Kidney epithelial cell (primary cell): ENCODE measurements at regions not wholly inside any gene's neighbourhood (a gene's known extent, or its start where the extent isn't known, plus 50 kb on each side); places are given as distances from the start of the nearest gene placed in this dataset.

Experiments
- DNase-seq: peaks from one replicate; pipeline ENCODE4 v3.0.0-alpha.2; 2010; ENCODE audit warnings: low read depth
- H3K27me3 ChIP-seq: 2 replicates; pipeline ENCODE4 v1.6.0; 2011; ENCODE audit warnings: low read length; ENCODE audit not compliant: control insufficient read depth, insufficient read depth
- H3K36me3 ChIP-seq: 2 replicates; pipeline ENCODE4 v1.5.1; 2011; ENCODE audit warnings: low read length; ENCODE audit not compliant: control insufficient read depth, insufficient read depth
- H3K4me3 ChIP-seq: 2 replicates; pipeline ENCODE4 v1.5.1; 2011; ENCODE audit warnings: low read depth, mild to moderate bottlenecking, control low read depth, low read length
- TF ChIP-seq, protein P1 (sequence below): IDR thresholded peaks from 2 replicates; pipeline ENCODE4 v1.5.1; 2011; ENCODE audit warnings: mild to moderate bottlenecking, moderate library complexity, low read length, control low read depth, inconsistent platforms; ENCODE audit not compliant: insufficient read depth, poor library complexity, severe bottlenecking

DNA sequence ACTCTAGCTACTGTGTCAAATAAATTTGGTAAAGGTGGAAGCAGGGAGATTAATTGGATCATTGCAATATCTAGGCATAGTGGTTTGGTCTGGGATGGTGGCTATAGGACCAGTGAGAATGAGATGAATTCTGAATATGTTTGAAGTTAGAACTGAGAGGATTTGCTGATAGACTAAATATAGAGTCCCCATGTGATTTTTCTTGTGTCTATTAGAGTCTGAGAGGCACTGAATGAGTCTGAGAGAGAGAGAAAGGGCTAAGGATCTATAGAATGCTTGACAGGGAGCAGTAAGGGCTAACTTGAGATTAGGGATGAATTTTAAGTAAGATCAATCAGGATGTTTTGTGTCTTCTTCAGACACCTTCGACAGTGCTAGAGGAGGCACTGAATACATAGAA lies 77.9 kb upstream of the CHL1 start:
- no peak for DNase-seq
- TF ChIP-seq, protein P1, sequence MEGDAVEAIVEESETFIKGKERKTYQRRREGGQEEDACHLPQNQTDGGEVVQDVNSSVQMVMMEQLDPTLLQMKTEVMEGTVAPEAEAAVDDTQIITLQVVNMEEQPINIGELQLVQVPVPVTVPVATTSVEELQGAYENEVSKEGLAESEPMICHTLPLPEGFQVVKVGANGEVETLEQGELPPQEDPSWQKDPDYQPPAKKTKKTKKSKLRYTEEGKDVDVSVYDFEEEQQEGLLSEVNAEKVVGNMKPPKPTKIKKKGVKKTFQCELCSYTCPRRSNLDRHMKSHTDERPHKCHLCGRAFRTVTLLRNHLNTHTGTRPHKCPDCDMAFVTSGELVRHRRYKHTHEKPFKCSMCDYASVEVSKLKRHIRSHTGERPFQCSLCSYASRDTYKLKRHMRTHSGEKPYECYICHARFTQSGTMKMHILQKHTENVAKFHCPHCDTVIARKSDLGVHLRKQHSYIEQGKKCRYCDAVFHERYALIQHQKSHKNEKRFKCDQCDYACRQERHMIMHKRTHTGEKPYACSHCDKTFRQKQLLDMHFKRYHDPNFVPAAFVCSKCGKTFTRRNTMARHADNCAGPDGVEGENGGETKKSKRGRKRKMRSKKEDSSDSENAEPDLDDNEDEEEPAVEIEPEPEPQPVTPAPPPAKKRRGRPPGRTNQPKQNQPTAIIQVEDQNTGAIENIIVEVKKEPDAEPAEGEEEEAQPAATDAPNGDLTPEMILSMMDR, result no peak
- Histone ChIP-seq H3K36me3 (no peaks in the 10 kb centered on the region), H3K4me3 (no peak overlapping the region), H3K27me3 (no peaks in the 10 kb centered on the region)

DNA sequence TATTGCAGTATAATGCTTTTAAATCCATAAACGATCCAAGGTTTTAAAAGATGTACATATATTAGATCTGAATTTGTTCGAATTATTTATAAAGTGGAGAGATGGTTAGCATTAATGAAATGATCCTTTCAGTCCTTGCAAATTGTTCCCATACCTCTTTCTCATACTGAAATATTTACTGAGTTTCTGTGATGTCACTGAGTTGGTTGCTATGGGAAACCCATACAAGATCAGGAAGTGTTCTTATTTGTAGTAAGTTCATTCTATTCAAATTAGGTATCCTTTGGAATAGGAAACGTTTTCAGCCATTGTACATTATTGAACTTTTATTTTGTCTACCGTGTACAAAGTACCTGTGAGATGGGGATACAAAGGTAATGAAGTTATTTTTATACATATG lies 73.2 kb upstream of the CHL1 start:
- DNase-seq, result no peak
- Histone ChIP-seq H3K4me3 (no peak overlapping the region), H3K36me3 (no peaks in the 10 kb centered on the region), H3K27me3 (no peaks in the 10 kb centered on the region)
- TF ChIP-seq, protein P1, result no peak

DNA sequence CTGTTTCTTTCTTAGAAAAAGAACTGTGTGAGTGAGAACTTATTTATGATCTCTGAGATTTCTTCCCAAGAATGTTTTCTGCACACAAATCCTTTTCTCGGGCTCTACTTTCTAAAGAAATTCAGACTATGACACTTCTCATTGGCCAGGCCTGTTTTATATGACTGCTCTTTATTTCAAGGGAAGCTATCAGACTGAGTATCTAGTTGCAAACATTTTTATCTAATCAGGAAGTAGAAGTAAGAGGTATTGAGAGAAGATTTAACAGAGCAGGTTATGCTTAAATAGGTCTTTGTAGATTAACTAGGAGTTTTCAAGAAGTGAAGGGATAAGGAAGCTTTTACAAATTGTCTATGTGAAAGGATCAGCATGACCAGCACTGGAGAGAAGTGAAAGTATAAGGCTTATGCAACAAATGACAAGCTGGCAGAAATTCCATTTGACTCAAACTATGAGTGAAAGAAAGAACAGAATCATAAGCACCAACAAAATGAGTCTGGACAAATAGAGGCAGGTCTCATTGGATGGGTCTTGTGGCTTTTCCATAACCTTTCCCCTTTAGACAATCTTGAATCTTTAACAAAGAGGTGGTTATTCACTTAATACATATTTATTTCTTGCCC lies 71.9 kb upstream of the CHL1 start:
- Histone ChIP-seq H3K4me3 (no peak overlapping the region), H3K27me3 (no peaks in the 10 kb centered on the region), H3K36me3 (no peaks in the 10 kb centered on the region)
- DNase-seq, result no peak
- TF ChIP-seq, protein P1, result no peak

DNA sequence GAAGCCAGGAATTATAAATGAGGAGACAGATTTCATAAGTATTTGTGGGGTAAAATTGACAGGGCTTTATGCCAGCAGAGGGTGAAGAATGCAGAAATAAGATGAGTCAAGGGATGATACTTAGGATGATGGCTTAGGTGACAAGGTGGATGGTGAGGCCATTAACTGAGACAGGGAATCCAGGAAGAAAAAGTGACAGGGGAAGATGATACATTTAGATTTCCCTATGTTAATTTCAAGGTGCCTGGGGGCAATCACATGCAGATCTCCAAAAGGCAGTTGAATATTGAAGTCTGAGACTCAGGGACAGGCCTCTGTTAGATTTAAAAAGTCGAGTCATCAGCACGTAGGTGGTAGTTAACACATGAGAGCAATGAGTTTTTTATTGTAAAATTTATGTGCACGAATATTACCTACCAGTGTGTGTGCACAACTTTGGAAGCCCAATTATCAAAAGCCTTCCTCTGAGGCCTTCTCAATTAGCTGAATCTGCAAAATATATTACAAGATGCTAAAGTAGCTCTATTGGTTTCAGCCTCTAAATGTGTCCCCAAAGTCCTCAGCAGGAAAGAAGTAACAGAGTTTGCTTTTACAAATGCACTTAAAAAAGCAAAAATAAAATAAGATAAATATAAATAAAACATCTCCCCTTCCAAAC lies 67.9 kb upstream of the CHL1 start:
- Histone ChIP-seq H3K4me3 (no peak overlapping the region), H3K36me3 (no peaks in the 10 kb centered on the region)

DNA sequence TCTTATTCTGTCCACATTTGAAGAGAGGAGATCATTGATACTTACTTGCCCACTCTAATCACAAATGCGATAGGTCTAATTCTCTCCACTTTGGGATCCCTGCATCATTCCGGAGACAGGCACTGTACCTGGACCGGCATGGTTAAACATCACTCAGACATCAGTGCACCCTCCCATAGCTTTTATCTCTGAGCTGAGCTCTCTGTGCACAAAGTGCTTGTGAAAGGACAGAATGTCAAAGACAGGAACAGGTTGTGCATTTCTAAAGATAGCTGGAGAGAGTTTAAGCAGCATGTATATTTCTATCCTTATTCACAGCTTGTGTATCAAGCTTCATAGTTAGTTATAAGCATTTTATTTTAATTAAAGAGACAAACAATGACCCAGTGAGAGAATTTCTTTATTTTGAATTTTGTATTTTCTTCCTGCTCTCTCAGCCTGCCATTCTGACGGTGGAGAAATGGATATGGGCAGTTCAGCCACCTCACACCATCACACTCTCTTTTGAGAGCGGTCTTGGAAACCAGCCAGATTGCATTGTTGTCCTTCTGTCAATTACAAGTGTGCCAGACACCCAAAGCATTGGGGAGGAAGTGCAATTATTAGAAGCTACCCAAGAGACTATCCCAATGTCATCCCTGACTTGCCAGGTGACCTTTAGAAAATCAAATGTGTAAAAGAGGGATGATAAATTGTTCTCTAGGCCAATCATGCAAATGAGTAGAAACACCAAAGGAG lies 65.2 kb upstream of the CHL1 start:
- Histone ChIP-seq H3K36me3 (no peaks in the 10 kb centered on the region), H3K27me3 (no peaks in the 10 kb centered on the region), H3K4me3 (no peak overlapping the region)
- TF ChIP-seq, protein P1, result no peak
- no peak for DNase-seq

More for the DNA sequence above, 67.9 kb upstream of the CHL1 start:
- TF ChIP-seq, protein P1, result no peak
- no peak for DNase-seq
- H3K27me3 ChIP-seq, result no peaks in the 10 kb centered on the region

DNA sequence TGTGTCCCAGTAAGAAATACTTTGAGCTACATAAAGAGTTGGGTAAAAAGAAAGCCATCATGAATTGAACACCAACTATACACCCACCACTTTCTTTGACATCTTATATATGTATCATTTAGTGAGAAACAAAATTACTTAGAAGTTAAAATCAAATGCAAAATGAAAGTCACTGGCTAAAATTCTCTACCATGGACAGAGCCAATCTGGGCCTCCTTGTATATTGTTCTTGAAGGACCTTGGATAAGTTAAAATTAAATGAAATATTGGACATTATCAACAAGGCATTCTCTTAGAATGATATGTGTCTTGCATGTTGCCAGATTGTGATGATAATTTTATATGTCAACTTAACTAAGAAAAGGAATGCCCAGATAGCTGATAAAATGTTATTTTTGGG lies 64.2 kb upstream of the CHL1 start:
- TF ChIP-seq, protein P1, result no peak
- no peak for DNase-seq
- no peak overlapping the region for H3K4me3 ChIP-seq
- no peaks in the 10 kb centered on the region for H3K36me3 ChIP-seq
- H3K27me3 ChIP-seq, result no peaks in the 10 kb centered on the region
